Activated CD4-positive, alpha-beta memory T cell treated with anti-CD3 and anti-CD28 coated beads for 36 hours (primary cell): ENCODE measurements at regions not wholly inside any gene's neighbourhood (a gene's known extent, or its start where the extent isn't known, plus 50 kb on each side); places are given as distances from the start of the nearest gene placed in this dataset.

Experiments used
- CTCF ChIA-PET: fragments of 350-600 bp; sonication (Branson Sonifier 250); formaldehyde crosslinking; loops from one replicate; lab custom pipeline; 2021; ENCODE audit warnings: antibody characterized with exemption, inconsistent platforms; lab: Charles Lee
- POLR2A ChIA-PET: fragments of 350-600 bp; sonication (Branson Sonifier 250); formaldehyde crosslinking; loops from one replicate; lab custom pipeline; 2021; ENCODE audit warnings: antibody characterized with exemption; lab: Charles Lee
- DNase-seq: peaks from one replicate; pipeline ENCODE4 v3.0.0-alpha.2; 2020
- H3K27ac Mint-ChIP-seq: one replicate; pipeline ENCODE4 v1.8.0; 2021; ENCODE audit warnings: mixed read lengths
- H3K27me3 Mint-ChIP-seq: one replicate; pipeline ENCODE4 v1.8.0; 2021; ENCODE audit warnings: mixed read lengths
- H3K36me3 Mint-ChIP-seq: one replicate; pipeline ENCODE4 v1.8.0; 2021; ENCODE audit warnings: mixed read lengths
- H3K4me1 Mint-ChIP-seq: one replicate; pipeline ENCODE4 v1.8.0; 2021; ENCODE audit warnings: low read depth, mixed read lengths
- H3K4me3 Mint-ChIP-seq: one replicate; pipeline ENCODE4 v1.8.0; 2021; ENCODE audit warnings: mild to moderate bottlenecking, mixed read lengths
- H3K9me3 Mint-ChIP-seq: one replicate; pipeline ENCODE4 v1.8.0; 2021; ENCODE audit warnings: mixed read lengths
- intact Hi-C: fragments of 100-400 bp; cut with micrococcal nuclease; formaldehyde crosslinking; loops from one replicate; pipeline ENCODE4 v1.15.1; 2023

DNA sequence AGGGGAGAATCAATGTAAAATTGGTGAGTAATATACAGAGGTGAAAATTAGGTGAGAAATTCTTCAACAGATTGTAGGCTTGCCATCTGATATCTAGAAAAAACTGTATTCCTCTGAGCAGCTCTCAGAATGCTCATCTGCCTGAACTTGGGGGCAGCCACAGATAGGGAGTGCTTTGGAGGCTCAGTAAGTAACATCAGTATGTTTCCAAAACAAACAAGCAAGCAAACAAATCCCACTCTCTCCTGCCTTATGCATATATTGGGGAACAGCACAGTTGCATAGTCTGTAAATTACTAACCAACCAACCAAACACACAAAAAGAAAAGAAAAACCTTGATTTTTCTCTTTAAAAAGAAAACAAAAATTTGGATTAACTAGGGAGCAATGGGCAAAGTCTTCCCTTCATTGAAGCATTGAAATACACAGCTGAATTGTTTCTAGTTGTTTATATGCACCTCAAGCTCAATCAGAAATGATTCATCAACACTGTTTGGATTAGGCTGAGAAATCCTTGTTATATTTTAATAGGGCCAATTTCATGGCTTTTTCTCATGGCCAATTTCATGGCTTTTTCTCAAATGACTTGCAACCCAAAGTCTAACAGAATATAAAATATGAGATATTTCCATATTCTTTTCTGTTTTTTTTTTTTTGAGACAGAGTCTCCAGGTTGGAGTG is 50.1 kb upstream of the DEK start:
- Mint-ChIP-seq H3K27me3 (peaks cover 3% of the 10 kb centered on the region), H3K4me1 (no peaks in the 10 kb centered on the region)

More for the DNA sequence above, 50.1 kb upstream of the DEK start:
- ChIA-PET CTCF (no interaction called here), POLR2A (no interaction called here)
- no peaks in the 10 kb centered on the region for H3K9me3 Mint-ChIP-seq
- no peaks in the 10 kb centered on the region for H3K36me3 Mint-ChIP-seq
- no peak overlapping the region for H3K27ac Mint-ChIP-seq
- H3K4me3 Mint-ChIP-seq: no peak overlapping the region
- DNase-seq: no peak
- intact Hi-C loops: no loop called here
